WTC11 (cell line): ENCODE measurements at regions not wholly inside any gene's neighbourhood (a gene's known extent, or its start where the extent isn't known, plus 50 kb on each side); places are given as distances from the start of the nearest gene placed in this dataset.

Experiments
- ATAC-seq: fragments of 200-7000 bp; cut with Tn5 transposase; 2 replicates; pipeline ENCODE4 v1.10.0; 2021; ENCODE audit warnings: mild to moderate bottlenecking, moderate library complexity
- CTCF ChIA-PET: fragments of 300-600 bp; sonication (Branson Sonifier 250); formaldehyde crosslinking; loops from one replicate; lab custom pipeline; 2021; ENCODE audit warnings: antibody characterized with exemption; lab: Charles Lee
- POLR2A ChIA-PET: fragments of 350-600 bp; sonication (Branson Sonifier 250); formaldehyde crosslinking; loops from one replicate; lab custom pipeline; 2021; ENCODE audit warnings: antibody characterized with exemption; lab: Charles Lee
- DNase-seq: peaks from one replicate; pipeline ENCODE4 v3.0.0; 2021; ENCODE audit warnings: low spot score
- H3K27ac Mint-ChIP-seq: 2 replicates; pipeline ENCODE4 v1.8.0; 2021; ENCODE audit warnings: mixed read lengths
- H3K27me3 Mint-ChIP-seq: 2 replicates; pipeline ENCODE4 v1.8.0; 2021; ENCODE audit warnings: low read depth, mild to moderate bottlenecking, moderate library complexity, mixed read lengths
- H3K36me3 Mint-ChIP-seq: 2 replicates; pipeline ENCODE4 v1.8.0; 2021; ENCODE audit warnings: mixed read lengths
- H3K4me1 Mint-ChIP-seq: 2 replicates; pipeline ENCODE4 v1.8.0; 2022; ENCODE audit warnings: mixed read lengths
- H3K4me3 Mint-ChIP-seq: 2 replicates; pipeline ENCODE4 v1.8.0; 2021; ENCODE audit warnings: mild to moderate bottlenecking, moderate library complexity, mixed read lengths
- H3K9me3 Mint-ChIP-seq: 2 replicates; pipeline ENCODE4 v1.8.0; 2021; ENCODE audit warnings: mixed read lengths
- ARID4B ChIP-seq: sonication (generic); formaldehyde crosslinking; IDR thresholded peaks from 2 replicates; pipeline ENCODE4 v1.8.0; 2023; ENCODE audit warnings: missing genetic modification reagents, mild to moderate bottlenecking, borderline replicate concordance
- ATF3 ChIP-seq: sonication (generic); formaldehyde crosslinking; conservative IDR thresholded peaks from 2 replicates; pipeline ENCODE4 v1.8.1; 2022; ENCODE audit warnings: mild to moderate bottlenecking, missing genetic modification reagents
- CBFB ChIP-seq: sonication (generic); formaldehyde crosslinking; IDR thresholded peaks from 2 replicates; pipeline ENCODE4 v1.8.1; 2022; ENCODE audit warnings: mild to moderate bottlenecking, low read depth, missing genetic modification reagents
- CDX4 ChIP-seq: fragments of 250-450 bp; sonication (Bioruptor Pico); IDR thresholded peaks from 2 replicates; pipeline ENCODE4 v1.9.0; 2021; ENCODE audit warnings: moderate library complexity, mild to moderate bottlenecking, inconsistent platforms, borderline replicate concordance
- CREM ChIP-seq: sonication (generic); formaldehyde crosslinking; IDR thresholded peaks from 2 replicates; pipeline ENCODE4 v1.8.1; 2022; ENCODE audit warnings: mild to moderate bottlenecking, missing genetic modification reagents, moderate library complexity
- ELF4 ChIP-seq: sonication (generic); formaldehyde crosslinking; IDR thresholded peaks from 2 replicates; pipeline ENCODE4 v1.8.1; 2022; ENCODE audit warnings: low read depth, mild to moderate bottlenecking, moderate library complexity, missing genetic modification reagents
- GABPB1 ChIP-seq: sonication (generic); formaldehyde crosslinking; IDR thresholded peaks from 2 replicates; pipeline ENCODE4 v1.8.1; 2023; ENCODE audit warnings: mild to moderate bottlenecking, missing genetic modification reagents
- IRF2 ChIP-seq: sonication (generic); formaldehyde crosslinking; IDR thresholded peaks from 2 replicates; pipeline ENCODE4 v1.8.0; 2022; ENCODE audit warnings: low read depth, missing genetic modification reagents, borderline replicate concordance
- MXD4 ChIP-seq: fragments of 250-450 bp; sonication (Bioruptor Pico); IDR thresholded peaks from 2 replicates; pipeline ENCODE4 v1.8.0; 2021; ENCODE audit warnings: mild to moderate bottlenecking, moderate library complexity, borderline replicate concordance
- NR2C2 ChIP-seq: sonication (generic); formaldehyde crosslinking; IDR thresholded peaks from 2 replicates; pipeline ENCODE4 v1.8.0; 2022; ENCODE audit warnings: mild to moderate bottlenecking, missing genetic modification reagents
- STAT6 ChIP-seq: sonication (generic); formaldehyde crosslinking; conservative IDR thresholded peaks from 2 replicates; pipeline ENCODE4 v1.8.1; 2023; ENCODE audit warnings: mild to moderate bottlenecking, low read depth, missing genetic modification reagents, moderate library complexity
- TEAD1 ChIP-seq: sonication (generic); formaldehyde crosslinking; IDR thresholded peaks from 2 replicates; pipeline ENCODE4 v1.8.0; 2022; ENCODE audit warnings: mild to moderate bottlenecking, missing genetic modification reagents
- USF2 ChIP-seq: sonication (generic); formaldehyde crosslinking; IDR thresholded peaks from 2 replicates; pipeline ENCODE4 v1.8.1; 2023; ENCODE audit warnings: mild to moderate bottlenecking, missing genetic modification reagents, moderate library complexity
- ZBTB43 ChIP-seq: sonication (generic); formaldehyde crosslinking; IDR thresholded peaks from 2 replicates; pipeline ENCODE4 v1.8.1; 2023; ENCODE audit warnings: mild to moderate bottlenecking, missing genetic modification reagents
- ZNF138 ChIP-seq: sonication (generic); formaldehyde crosslinking; conservative IDR thresholded peaks from 2 replicates; pipeline ENCODE4 v1.8.1; 2022; ENCODE audit warnings: mild to moderate bottlenecking, moderate library complexity, missing genetic modification reagents
- ZNF232 ChIP-seq: sonication (generic); formaldehyde crosslinking; IDR thresholded peaks from 2 replicates; pipeline ENCODE4 v1.8.0; 2022; ENCODE audit warnings: mild to moderate bottlenecking, missing genetic modification reagents
- ZNF281 ChIP-seq: sonication (generic); formaldehyde crosslinking; IDR thresholded peaks from 2 replicates; pipeline ENCODE4 v1.8.0; 2023; ENCODE audit warnings: mild to moderate bottlenecking, missing genetic modification reagents

GRCh38 chr4:17189759-17190158 lies 291.3 kb upstream of the LDB2 start:
- DNase-seq (no peak), ATAC-seq (no peak)
- peaks cover 25% of the 10 kb centered on the region for H3K9me3 Mint-ChIP-seq
- H3K36me3 Mint-ChIP-seq, result peaks cover 14% of the 10 kb centered on the region
- no peak overlapping the region for H3K4me3 Mint-ChIP-seq
- H3K27me3 Mint-ChIP-seq, result peaks cover 3% of the 10 kb centered on the region
- no peak overlapping the region for H3K27ac Mint-ChIP-seq
- no peak for TF ChIP-seq CBFB (CRISPR knock-in tag)
- no peak for TF ChIP-seq USF2 (CRISPR knock-in tag)
- TF ChIP-seq ATF3 (CRISPR knock-in tag), result no peak
- TF ChIP-seq MXD4 (CRISPR knock-in tag), result no peak
- TF ChIP-seq ZNF138 (CRISPR knock-in tag), result no peak
- no peak for TF ChIP-seq ZNF232 (CRISPR knock-in tag)
- TF ChIP-seq NR2C2 (CRISPR knock-in tag), result no peak
- TF ChIP-seq STAT6, result no peak
- TF ChIP-seq IRF2 (CRISPR knock-in tag), result no peak
- no peak for TF ChIP-seq ZBTB43
- TF ChIP-seq TEAD1, result no peak
- no peak for TF ChIP-seq ZNF281
- TF ChIP-seq CREM (CRISPR knock-in tag), result no peak
- TF ChIP-seq CDX4 (CRISPR knock-in tag), result no peak
- no peak for TF ChIP-seq GABPB1 (CRISPR knock-in tag)
- TF ChIP-seq ARID4B, result no peak
- no peak for TF ChIP-seq ELF4 (CRISPR knock-in tag)
- peaks cover 35% of the 10 kb centered on the region for H3K4me1 Mint-ChIP-seq
- ChIA-PET CTCF (no interaction called here), POLR2A (no interaction called here)
